Tibial nerve (tissue), 4 donors: ENCODE measurements at regions not wholly inside any gene's neighbourhood (a gene's known extent, or its start where the extent isn't known, plus 50 kb on each side); places are given as distances from the start of the nearest gene placed in this dataset.

Experiments
- DNase-seq, 2 donors: peaks; one replicate each; pipeline ENCODE4 v3.0.0-alpha.2; 2019; ENCODE audit warnings: low spot score in 2 of 2
- H3K27ac ChIP-seq, 4 donors: fragments of 200-600 bp; sonication (generic) in 3 of 4; one replicate each; pipeline ENCODE4 v1.5.1; 2017 to 2019; ENCODE audit warnings: mild to moderate bottlenecking in 1 of 4
- H3K27me3 ChIP-seq, 2 donors: fragments of 200-600 bp; sonication (generic) in 1 of 2; one replicate each; pipeline versions ENCODE4 v1.5.1 to v1.6.0; 2017 to 2019
- H3K36me3 ChIP-seq, 3 donors: fragments of 200-600 bp; sonication (generic); one replicate each; pipeline ENCODE4 v1.5.1; 2018 to 2019
- H3K4me1 ChIP-seq, 4 donors: fragments of 200-600 bp; sonication (generic) in 3 of 4; one replicate each; pipeline ENCODE4 v1.5.1; 2017 to 2019
- H3K4me3 ChIP-seq, 4 donors: fragments of 200-600 bp; sonication (generic) in 3 of 4; one replicate each; pipeline ENCODE4 v1.5.1; 2017 to 2019; ENCODE audit warnings: mild to moderate bottlenecking in 1 of 4, moderate library complexity in 1 of 4
- H3K9me3 ChIP-seq, 4 donors: fragments of 200-600 bp; sonication (generic) in 3 of 4; one replicate each; pipeline ENCODE4 v1.5.1; 2017 to 2019
- EP300 ChIP-seq, 2 donors: sonication (generic); formaldehyde crosslinking; IDR thresholded peaks; one replicate each; pipeline ENCODE4 v1.6.1; 2017; ENCODE audit warnings: antibody characterized with exemption in 2 of 2, mild to moderate bottlenecking in 1 of 2
- POLR2A ChIP-seq, 2 donors: fragments of 450-650 bp; IDR thresholded peaks; one replicate each; pipeline ENCODE4 v1.6.1; 2017; ENCODE audit warnings: antibody characterized with exemption in 2 of 2, mild to moderate bottlenecking in 2 of 2, moderate library complexity in 2 of 2
- WGBS, 2 donors: methylation state at CpG; one replicate each; pipeline ENCODE4 v1.1.5; 2018; 5-methylcytosine and 5-hydroxymethylcytosine counted together
- TF ChIP-seq, protein P1 (sequence below), 5 experiments: fragments of 200-600 bp in 3 of 5; fragments of 450-650 bp in 2 of 5; sonication (generic) in 3 of 5; IDR thresholded peaks; one replicate each; pipeline ENCODE4 v1.5.1; 2016 to 2019; ENCODE audit warnings: antibody characterized with exemption in 5 of 5, mild to moderate bottlenecking in 3 of 5, moderate library complexity in 2 of 5

DNA sequence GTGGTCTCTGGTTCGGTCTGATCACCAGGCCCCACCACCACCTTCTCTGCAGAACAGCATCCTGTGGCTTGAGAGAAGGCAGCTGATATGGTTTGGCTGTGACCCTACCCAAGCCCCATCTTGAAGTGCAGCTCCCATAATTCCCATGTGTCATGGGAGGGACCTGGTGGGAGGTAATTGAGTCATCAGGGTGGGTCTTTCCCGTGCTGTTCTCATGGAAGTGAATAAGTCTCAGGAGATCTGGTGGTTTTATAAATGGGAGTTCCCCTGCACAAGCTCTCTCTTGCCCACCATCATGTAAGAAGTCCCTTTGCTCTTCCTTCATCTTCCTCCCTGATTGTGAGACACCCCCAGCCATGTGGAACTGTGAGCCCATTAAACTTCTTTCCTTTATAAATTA, 352.3 kb upstream of the CDH5 start:
- no peaks in the 10 kb centered on the region for H3K36me3 ChIP-seq
- TF ChIP-seq POLR2A (IDR thresholded peaks at IDR 0.05) (no peak), EP300 (IDR thresholded peaks at IDR 0.05) (no peak)
- TF ChIP-seq, protein P1, sequence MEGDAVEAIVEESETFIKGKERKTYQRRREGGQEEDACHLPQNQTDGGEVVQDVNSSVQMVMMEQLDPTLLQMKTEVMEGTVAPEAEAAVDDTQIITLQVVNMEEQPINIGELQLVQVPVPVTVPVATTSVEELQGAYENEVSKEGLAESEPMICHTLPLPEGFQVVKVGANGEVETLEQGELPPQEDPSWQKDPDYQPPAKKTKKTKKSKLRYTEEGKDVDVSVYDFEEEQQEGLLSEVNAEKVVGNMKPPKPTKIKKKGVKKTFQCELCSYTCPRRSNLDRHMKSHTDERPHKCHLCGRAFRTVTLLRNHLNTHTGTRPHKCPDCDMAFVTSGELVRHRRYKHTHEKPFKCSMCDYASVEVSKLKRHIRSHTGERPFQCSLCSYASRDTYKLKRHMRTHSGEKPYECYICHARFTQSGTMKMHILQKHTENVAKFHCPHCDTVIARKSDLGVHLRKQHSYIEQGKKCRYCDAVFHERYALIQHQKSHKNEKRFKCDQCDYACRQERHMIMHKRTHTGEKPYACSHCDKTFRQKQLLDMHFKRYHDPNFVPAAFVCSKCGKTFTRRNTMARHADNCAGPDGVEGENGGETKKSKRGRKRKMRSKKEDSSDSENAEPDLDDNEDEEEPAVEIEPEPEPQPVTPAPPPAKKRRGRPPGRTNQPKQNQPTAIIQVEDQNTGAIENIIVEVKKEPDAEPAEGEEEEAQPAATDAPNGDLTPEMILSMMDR (IDR thresholded peaks at IDR 0.05) = no peak
- DNase-seq = no peak
- no peak overlapping the region for H3K4me3 ChIP-seq
- H3K4me1 ChIP-seq = no peaks in the 10 kb centered on the region
- WGBS, 2 donors = 78 to 79% methylated on average over 2 of the region's 2 CpGs
- H3K9me3 ChIP-seq = no peaks in the 10 kb centered on the region
- no peak overlapping the region for H3K27ac ChIP-seq
- no peaks in the 10 kb centered on the region for H3K27me3 ChIP-seq

DNA sequence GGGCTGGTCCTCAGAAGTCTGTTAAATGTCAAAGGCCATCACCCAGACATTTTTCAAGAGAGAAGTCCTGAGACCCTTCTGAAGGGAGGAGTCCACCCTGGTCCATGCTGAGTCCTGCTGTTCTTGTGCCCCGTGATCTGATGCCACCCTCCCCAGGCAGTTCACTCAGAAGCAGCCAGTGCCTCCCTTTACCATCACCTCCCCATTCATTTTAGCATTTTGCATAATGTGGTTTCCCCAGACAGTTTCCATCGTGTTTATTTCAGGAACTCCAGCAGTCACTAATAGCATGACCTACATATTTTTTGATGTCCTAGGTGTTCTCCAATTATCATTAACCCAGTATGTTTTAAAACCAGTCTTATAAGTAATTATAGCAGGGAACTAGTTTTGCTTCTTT, 353.0 kb upstream of the CDH5 start:
- H3K36me3 ChIP-seq = no peaks in the 10 kb centered on the region
- TF ChIP-seq POLR2A (IDR thresholded peaks at IDR 0.05) = no peak
- TF ChIP-seq, protein P1 (IDR thresholded peaks at IDR 0.05) = no peak
- TF ChIP-seq EP300 (IDR thresholded peaks at IDR 0.05) = no peak
- H3K27ac ChIP-seq = no peak overlapping the region
- no peaks in the 10 kb centered on the region for H3K9me3 ChIP-seq
- no peak for DNase-seq
- no peaks in the 10 kb centered on the region for H3K4me1 ChIP-seq
- WGBS, 2 donors = 64 to 68% methylated on average over 2 of the region's 2 CpGs
- no peak overlapping the region for H3K4me3 ChIP-seq
- H3K27me3 ChIP-seq = no peaks in the 10 kb centered on the region

GRCh38 chr16:66008136-66008535, 358.4 kb upstream of the CDH5 start:
- TF ChIP-seq POLR2A (IDR thresholded peaks at IDR 0.05) (no peak), EP300 (IDR thresholded peaks at IDR 0.05) (no peak)
- TF ChIP-seq, protein P1 (IDR thresholded peaks at IDR 0.05) = no peak
- no peaks in the 10 kb centered on the region for H3K9me3 ChIP-seq
- DNase-seq = no peak
- H3K36me3 ChIP-seq = no peaks in the 10 kb centered on the region
- 77 to 81% methylated on average over 4 of the region's 4 CpGs for WGBS, 2 donors
- H3K4me1 ChIP-seq = peaks cover 0 to 16% (median 0%) of the 10 kb centered on the region in 4 donors
- peak overlapping the region in 2 of 4 donors; percentile 42 to 64 for H3K27ac ChIP-seq
- no peaks in the 10 kb centered on the region for H3K27me3 ChIP-seq
- no peak overlapping the region for H3K4me3 ChIP-seq

DNA sequence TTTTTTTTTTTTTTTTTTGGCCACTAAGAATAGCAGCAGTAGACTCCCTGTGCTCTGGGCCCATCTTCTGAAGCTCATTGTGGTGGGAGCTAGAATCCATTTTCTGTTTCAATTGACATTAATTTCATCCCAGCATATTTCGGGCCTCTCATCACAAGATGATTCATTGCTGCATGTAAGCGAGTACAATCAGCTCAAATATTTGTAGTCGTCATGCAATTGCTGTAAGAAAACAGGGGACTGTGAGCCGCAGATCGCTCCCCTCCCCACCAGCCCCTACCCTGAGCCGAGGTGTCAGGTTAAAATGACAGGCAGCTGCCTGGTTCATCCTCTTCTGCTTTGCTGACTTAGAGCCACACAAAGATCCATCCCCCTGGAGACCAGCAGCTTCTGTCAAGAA, 358.8 kb upstream of the CDH5 start:
- no peak for TF ChIP-seq POLR2A (IDR thresholded peaks at IDR 0.05)
- TF ChIP-seq EP300 (IDR thresholded peaks at IDR 0.05) = no peak
- TF ChIP-seq, protein P1 (IDR thresholded peaks at IDR 0.05) = no peak
- Histone ChIP-seq H3K4me1 (peaks cover 0 to 16% (median 0%) of the 10 kb centered on the region in 4 donors), H3K36me3 (no peaks in the 10 kb centered on the region), H3K27ac (peak overlapping the region in 2 of 4 donors; percentile 42 to 64), H3K4me3 (no peak overlapping the region), H3K9me3 (no peaks in the 10 kb centered on the region), H3K27me3 (no peaks in the 10 kb centered on the region)
- no peak for DNase-seq
- WGBS, 2 donors = 19 to 26% methylated on average over 6 of the region's 6 CpGs

- H3K27me3 ChIP-seq = no peaks in the 10 kb centered on the region
- no peak overlapping the region for H3K4me3 ChIP-seq
- no peaks in the 10 kb centered on the region for H3K9me3 ChIP-seq
- TF ChIP-seq POLR2A (IDR thresholded peaks at IDR 0.05) (no peak), EP300 (IDR thresholded peaks at IDR 0.05) (no peak)
- TF ChIP-seq, protein P1 (IDR thresholded peaks at IDR 0.05) = no peak
- peak overlapping the region in 1 of 4 donors; percentile 42 for H3K27ac ChIP-seq
- peaks cover 0 to 16% (median 0%) of the 10 kb centered on the region in 4 donors for H3K4me1 ChIP-seq
- H3K36me3 ChIP-seq = no peaks in the 10 kb centered on the region
- no peak for DNase-seq
- WGBS, 2 donors = 68 to 73% methylated on average over 9 of the region's 9 CpGs
Measured at GRCh38 chr16:66006485-66006884, 360.0 kb upstream of the CDH5 start.
